Pons (tissue), 1 donor: ENCODE measurements at regions not wholly inside any gene's neighbourhood (a gene's known extent, or its start where the extent isn't known, plus 50 kb on each side); places are given as distances from the start of the nearest gene placed in this dataset.

Source experiments
- DNase-seq: peaks from one replicate; pipeline ENCODE4 v3.0.0-alpha.2; 2016; ENCODE audit warnings: low spot score

GRCh38 chr11:8323161-8323935 lies 59.7 kb upstream of the LMO1 start:
- no peak for DNase-seq

- no peak for DNase-seq
Observed at GRCh38 chr11:8321876-8322275, 58.2 kb upstream of the LMO1 start.

GRCh38 chr11:8320076-8320475 lies 56.4 kb upstream of the LMO1 start:
- DNase-seq, result no peak

GRCh38 chr11:8318536-8318935 lies 54.9 kb upstream of the LMO1 start:
- no peak for DNase-seq

- DNase-seq, result no peak
Observed at GRCh38 chr11:8317159-8317558, 53.5 kb upstream of the LMO1 start.

- no peak for DNase-seq
Observed at GRCh38 chr11:8315954-8316353, 52.3 kb upstream of the LMO1 start.

GRCh38 chr11:8315463-8315862 lies 51.8 kb upstream of the LMO1 start:
- no peak for DNase-seq

GRCh38 chr11:8314916-8315315 lies 51.2 kb upstream of the LMO1 start:
- no peak for DNase-seq

- no peak for DNase-seq
Observed at GRCh38 chr11:8313504-8314090, 49.9 kb upstream of the LMO1 start.
